Neural cell (in vitro differentiated cells): ENCODE measurements at regions not wholly inside any gene's neighbourhood (a gene's known extent, or its start where the extent isn't known, plus 50 kb on each side); places are given as distances from the start of the nearest gene placed in this dataset.

Experiments
- CTCF ChIP-seq: fragments of 450-650 bp; IDR thresholded peaks from 2 replicates; pipeline ENCODE4 v1.5.1; 2014; ENCODE audit warnings: antibody characterized with exemption, mild to moderate bottlenecking, moderate library complexity; ENCODE audit not compliant: poor library complexity, severe bottlenecking
- EP300 ChIP-seq: fragments of 450-650 bp; conservative IDR thresholded peaks from 2 replicates; pipeline ENCODE4 v1.6.1; 2014; ENCODE audit warnings: antibody characterized with exemption, mild to moderate bottlenecking, moderate library complexity; ENCODE audit not compliant: poor library complexity, severe bottlenecking

- TF ChIP-seq EP300 (no peak), CTCF (no peak)
Observed at GRCh38 chr10:8898745-8899330, 844.4 kb downstream of the GATA3 start.
